IPS-NIHi11 (cell line): ENCODE measurements at regions not wholly inside any gene's neighbourhood (a gene's known extent, or its start where the extent isn't known, plus 50 kb on each side); places are given as distances from the start of the nearest gene placed in this dataset.
"Not testable (repeated sequence)": the region's sequence is repeated elsewhere in the genome, so short reads cannot be mapped to it uniquely, and the experiment has no call there.

Experiments
- DNase-seq: peaks from one replicate; pipeline ENCODE4 v3.0.0; 2012; ENCODE audit warnings: mixed read lengths, low spot score

- not testable (repeated sequence) for DNase-seq
Observed at GRCh38 chr9:6104406-6104805, 89.0 kb upstream of the RANBP6 start.

- not testable (repeated sequence) for DNase-seq
Observed at GRCh38 chr9:6103911-6104310, 88.5 kb upstream of the RANBP6 start.

DNA sequence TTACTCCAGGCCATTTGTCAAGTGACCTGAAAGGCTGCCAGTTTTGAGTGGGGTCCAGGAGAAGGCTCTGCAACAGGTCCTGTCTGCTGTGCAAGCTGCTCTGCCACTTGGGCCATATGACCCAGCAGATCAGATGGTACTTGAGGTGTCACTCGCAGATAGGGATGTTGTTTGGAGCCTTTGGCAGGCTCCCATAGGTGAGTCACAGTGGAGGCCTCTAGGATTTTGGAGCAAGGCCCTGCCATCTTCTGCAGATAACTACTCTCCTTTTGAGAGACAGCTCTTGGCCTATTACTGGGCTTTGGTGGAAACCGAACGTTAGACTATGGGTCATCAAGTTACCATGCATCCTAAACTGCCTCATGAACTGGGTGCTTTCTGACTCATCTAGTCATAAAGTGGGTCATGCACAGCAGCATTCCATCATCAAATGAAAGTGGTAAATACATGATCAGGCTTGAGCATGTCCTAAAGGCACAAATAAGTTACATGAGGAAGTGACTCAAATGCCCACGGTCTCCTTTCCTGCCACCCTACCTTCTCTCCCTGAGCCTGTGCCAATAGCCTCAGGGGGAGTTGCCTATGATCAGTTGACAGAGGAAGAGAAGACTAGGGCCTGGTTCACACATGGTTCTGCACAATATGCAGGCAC lies 87.0 kb upstream of the RANBP6 start:
- DNase-seq, result not testable (repeated sequence)

DNA sequence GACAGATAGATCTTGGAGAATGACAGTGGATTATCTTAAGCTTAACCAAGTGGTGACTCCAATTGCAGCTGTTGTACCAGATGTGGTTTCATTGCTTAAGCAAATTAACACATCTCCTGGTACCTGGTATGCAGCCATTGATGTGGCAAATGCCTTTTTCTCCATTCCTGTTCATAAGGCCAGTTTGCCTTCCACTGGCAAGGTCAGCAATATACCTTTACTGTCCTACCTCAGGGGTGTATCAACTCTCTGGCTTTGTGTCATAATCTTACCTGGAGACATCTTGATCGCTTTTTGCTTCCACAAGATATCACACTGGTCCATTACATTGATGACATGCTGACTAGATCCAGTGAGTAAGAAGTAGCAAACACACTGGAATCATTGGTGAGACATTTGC lies 86.3 kb upstream of the RANBP6 start:
- DNase-seq, result not testable (repeated sequence)

GRCh38 chr9:6099346-6099745 lies 83.9 kb upstream of the RANBP6 start:
- not testable (repeated sequence) for DNase-seq

DNA sequence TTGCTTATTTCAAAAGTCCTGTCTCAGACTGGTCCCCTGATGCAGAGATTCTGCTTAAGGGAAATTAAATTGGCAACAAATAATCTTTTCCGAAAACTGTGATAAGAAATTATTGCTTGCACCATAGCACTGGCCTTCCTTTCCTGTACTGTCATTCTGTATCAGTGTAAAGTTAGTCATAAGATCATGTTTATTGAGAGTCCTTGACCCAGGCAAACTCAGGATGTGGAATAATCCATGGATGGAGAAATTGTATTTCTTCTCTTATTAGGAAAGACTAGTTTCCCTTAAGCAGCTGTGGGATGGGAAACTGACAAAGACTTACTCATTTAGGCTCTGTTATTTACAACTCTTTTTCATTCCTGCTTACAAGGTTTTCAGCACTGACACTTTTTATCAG lies 83.0 kb upstream of the RANBP6 start:
- DNase-seq, result no peak

- DNase-seq, result no peak
Observed at GRCh38 chr9:6096821-6097220, 81.4 kb upstream of the RANBP6 start.

- no peak for DNase-seq
Observed at GRCh38 chr9:6090277-6091210, 75.1 kb upstream of the RANBP6 start.

DNA sequence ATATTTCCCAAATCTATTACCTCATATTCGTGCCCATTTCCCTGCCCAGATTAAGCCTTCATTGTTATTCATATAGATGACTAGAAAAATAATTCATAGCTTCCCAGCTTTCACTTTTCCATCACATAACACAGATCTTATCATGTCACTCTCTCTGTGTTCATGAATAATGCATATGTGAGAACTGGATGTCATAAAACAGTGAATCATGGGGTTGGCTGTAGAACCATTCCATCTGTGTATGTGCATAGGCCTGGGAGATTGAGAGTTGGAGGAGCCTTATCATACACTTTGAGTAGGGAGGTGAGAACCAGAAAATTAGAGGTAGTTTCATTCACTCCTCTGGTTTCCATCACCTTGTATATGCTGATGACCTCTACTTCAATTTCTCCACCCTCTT lies 73.9 kb upstream of the RANBP6 start:
- no peak for DNase-seq

- DNase-seq, result no peak
Observed at GRCh38 chr9:6086006-6086655, 70.7 kb upstream of the RANBP6 start.

DNA sequence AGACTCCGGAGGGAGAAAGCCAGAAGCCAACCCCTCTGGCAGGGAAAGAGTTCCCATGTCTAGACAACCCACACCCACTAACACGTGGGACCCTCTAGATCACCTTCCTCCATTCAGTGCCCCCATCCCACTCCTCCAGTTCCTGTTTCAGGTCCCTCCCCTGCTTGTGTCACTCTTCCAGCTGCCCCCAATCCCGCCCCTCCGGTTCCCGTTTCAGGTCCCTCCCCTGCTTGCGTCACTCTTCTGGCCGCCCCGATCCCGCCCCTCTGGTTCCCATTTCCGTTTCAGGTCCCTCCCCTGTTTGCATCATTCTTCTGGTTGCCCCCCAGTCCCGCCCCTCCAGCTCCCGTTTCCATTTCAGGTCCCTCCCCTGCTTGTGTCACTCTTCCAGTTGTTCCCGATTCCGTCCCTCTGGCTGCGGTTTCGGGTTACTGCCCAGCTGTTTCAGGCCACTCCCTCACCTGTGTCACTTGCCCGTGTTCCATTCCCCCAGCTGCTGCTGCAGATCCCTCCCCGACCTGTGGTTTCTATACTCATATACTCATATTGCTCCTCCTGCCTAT lies 64.8 kb upstream of the RANBP6 start:
- peak; percentile 95 for DNase-seq

DNA sequence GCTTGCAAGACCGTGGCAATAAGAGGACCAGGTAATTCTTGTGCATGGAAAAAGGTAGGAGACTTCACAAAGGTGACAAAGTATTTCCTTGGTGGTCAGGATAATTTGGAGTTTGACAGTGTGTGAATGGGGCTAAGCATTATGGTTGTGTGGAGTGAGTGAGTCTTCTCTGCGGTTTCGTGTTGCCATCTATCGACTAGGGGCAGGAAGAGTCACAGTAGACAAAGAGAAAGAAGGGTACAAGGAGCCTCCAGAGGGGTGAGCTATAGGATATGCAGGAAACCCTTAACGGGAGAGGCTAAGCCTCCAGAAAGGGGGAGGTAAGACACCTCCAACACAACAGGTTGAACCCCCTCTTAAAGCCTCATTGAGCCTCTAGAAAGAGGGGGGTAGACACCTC lies 64.0 kb upstream of the RANBP6 start:
- no peak for DNase-seq

DNA sequence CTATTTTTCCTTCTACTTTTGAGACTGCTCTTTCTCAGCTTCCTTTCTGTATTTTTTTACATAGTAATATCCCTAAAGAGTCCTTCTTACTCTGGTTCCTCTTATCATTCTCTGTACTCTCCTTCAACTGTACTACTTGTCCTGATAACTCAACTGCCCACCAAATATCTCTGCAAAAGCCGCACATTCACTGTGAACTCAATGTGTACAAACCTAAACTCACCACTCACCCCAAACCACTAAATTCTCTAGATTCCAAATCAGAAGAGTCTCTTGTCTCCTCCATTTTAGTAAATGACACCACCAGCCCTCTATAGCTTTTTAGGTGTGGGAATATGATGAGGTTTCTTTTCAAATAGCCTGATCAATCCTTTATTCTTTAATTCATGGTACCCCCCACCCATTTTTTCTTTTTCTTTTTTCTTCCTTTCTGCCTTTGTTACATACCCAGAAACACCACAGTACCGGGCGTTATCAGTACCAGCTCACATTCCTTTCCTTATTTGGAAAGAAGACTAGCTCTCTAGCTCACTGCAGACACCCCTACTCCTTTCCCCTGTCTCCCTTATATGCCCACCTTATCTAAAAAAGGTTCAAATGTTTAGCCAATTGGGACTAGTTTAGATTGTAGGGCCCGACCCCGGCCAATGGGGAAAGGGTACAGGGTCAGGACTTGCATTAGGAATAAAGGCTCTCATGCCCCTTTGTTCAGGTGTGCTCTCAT lies 63.1 kb upstream of the RANBP6 start:
- DNase-seq, result no peak

GRCh38 chr9:6076851-6077250 lies 61.4 kb upstream of the RANBP6 start:
- DNase-seq, result no peak

- DNase-seq, result no peak
Observed at GRCh38 chr9:6073731-6074130, 58.3 kb upstream of the RANBP6 start.

- no peak for DNase-seq
Observed at GRCh38 chr9:6072865-6073264, 57.4 kb upstream of the RANBP6 start.

- no peak for DNase-seq
Observed at GRCh38 chr9:6072453-6072852, 57.0 kb upstream of the RANBP6 start.

- DNase-seq, result no peak
Observed at GRCh38 chr9:6068983-6069382, 53.6 kb upstream of the RANBP6 start.

DNA sequence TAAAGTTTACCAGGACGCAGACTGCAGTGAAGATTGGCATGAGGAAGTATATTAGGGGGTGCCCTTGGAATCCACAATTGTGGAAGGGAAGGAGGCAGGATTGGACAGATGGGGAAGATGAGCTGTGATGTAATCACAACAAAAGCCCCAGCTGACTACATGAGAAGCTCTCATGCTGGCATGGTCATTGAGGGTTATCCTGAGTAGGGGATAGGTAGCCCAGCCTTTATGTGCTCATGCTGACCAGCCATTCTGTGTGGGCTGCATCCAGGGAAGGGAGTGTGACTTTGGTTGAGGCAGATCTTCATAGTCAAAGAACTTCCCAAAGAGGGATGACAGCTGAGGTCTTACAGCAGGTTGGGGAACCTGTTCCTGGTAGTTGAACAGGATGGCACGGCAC lies 52.0 kb upstream of the RANBP6 start:
- no peak for DNase-seq
